ENCODE measurements at regions not wholly inside any gene's neighbourhood (a gene's known extent, or its start where the extent isn't known, plus 50 kb on each side); places are given as distances from the start of the nearest gene placed in this dataset.

DNA sequence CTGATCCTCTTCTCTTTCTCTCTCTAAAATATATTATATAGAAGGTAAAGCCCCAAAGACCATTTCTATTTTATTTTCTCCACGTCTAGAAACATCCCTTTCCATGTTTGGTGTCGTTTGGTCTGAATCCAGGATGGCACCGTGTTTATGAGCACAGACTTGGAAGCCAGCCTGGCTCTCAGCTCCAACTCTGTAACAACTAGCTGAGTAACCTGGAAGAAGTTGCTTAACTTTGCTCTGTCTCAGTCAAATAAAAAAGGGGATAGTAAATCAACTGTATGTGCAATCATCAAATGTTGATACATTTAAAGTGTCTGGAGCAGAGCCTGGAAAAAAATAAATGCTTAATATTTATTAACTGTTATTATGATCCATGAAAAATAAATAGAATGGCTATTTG, 249.8 kb upstream of the MAF start:
- TF ChIP-seq CTCF (IDR thresholded peaks at IDR 0.05), result no peak
- no peak for TF ChIP-seq POLR2A (IDR thresholded peaks at IDR 0.05)

Data from lower leg skin (tissue), 3 donors.